Activated CD8-positive, alpha-beta memory T cell treated with anti-CD3 and anti-CD28 coated beads, Interleukin-2, amount 50 U/mL, for 1 hour (primary cell): ENCODE measurements at regions not wholly inside any gene's neighbourhood (a gene's known extent, or its start where the extent isn't known, plus 50 kb on each side); places are given as distances from the start of the nearest gene placed in this dataset.
"Not testable (repeated sequence)": the region's sequence is repeated elsewhere in the genome, so short reads cannot be mapped to it uniquely, and the experiment has no call there.

ENCODE experiments used
- DNase-seq: peaks from one replicate; pipeline ENCODE4 v3.0.0-alpha.2; 2020; ENCODE audit errors: extremely low read depth

DNA sequence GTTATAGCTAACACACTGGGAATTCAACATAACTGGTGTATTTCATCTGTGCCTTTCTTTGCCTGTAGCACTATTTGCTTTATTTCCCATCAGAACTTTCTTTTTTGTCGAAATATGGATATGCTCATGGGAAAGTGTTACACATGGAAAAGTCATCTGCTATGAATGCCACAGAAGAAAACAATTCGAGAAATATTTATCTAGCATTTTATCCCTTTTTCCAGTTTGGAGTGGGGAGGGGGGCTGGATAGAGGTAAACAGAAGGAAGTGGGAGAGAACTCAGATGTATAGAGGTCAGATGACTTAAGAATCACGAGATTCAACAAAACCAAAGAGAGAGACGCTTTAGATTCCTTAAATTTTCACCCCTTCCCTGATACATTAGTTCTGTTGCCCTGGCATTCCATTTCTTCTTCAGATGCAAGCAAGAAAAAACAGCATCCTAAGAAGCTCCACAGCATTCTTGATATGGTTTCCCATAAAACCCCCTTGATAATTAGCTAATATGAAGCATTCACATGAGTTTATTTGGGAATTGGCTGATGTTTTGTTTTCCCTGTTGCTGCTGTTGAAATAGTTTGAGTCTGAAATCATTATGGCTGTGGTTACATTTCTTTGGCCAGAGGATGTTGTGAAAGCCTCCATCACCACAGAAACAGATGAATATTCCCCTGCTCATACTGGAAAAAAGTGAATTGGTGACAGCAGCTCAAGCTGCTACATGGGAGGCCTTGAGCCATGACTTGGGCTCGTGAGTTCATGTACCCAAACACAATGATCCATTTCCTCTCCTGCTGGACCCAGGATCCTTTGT, 335.8 kb upstream of the DAB2 start:
- DNase-seq = no peak

DNA sequence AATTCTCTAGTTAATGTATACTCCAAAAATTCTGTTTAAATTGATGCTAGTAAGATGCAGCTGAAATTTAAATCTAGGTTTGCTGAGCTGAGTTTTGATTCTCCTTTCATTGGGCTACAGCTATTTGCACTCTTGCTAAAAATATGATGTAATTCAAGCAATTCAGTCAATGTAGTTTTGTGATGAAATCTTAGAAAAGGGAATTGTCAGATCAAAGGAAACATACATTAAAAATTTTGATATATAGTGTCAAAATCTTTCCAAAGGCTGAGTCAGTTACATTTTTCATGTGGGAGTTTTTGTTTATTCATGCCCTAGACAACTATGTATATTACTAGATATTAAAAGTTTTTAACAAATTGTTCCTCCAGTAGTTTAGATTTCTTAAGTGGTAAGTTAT, 334.9 kb upstream of the DAB2 start:
- DNase-seq = no peak

DNA sequence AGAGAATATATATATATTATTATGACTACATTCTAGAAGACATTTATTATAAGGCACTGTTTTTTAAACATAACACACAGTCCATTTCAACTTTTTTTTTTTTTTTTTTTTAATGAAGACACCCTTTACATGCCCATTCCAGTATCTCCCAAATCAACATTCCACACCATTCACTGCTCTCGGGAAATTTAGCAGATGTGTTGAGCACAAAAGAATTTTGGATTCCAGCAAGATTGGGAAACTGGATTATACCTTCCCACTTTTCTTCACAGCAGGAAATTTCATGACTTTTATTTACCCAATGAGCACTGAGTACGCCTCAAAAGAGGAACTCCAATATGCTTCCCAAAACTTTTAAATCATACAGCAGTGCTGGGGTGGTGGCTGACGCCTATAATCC, 333.6 kb upstream of the DAB2 start:
- no peak for DNase-seq

DNA sequence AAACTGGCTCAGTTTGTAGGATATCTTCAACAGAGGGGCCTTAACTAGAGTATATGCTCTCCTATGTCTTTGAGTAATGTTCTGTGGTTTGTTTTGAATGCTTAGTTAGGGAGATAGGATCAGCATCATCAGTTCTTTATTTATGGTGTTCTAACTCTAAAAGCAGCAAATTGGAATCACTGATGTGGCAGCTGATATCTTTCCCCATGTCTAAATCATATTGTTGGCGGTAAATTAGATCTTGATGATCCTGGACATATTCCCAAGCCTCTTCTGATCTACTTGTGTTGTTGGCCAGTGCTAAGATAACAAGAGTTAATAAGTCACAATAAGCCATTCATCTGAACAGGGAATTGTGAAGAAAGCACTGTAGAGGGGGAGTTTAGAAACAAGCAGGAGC, 332.4 kb upstream of the DAB2 start:
- DNase-seq = no peak

DNA sequence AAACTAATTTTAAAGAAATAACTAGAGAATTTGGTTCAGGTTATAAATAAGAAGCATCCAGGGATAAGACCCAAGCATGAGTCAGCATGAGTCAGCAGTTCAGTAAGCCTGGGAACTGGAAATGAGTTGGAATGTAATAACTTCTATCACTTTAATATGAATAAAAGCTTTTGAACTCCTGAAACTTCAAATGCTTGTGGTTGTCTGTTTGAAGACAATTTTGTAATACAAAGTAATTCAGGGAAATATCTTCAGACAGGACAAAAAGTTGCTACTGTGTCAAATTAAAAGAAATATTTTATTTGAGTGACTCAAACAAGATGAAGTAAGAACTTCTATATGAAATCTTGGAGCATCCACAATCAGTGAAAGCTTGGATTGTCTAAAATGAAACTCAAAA, 331.2 kb upstream of the DAB2 start:
- DNase-seq = no peak

DNA sequence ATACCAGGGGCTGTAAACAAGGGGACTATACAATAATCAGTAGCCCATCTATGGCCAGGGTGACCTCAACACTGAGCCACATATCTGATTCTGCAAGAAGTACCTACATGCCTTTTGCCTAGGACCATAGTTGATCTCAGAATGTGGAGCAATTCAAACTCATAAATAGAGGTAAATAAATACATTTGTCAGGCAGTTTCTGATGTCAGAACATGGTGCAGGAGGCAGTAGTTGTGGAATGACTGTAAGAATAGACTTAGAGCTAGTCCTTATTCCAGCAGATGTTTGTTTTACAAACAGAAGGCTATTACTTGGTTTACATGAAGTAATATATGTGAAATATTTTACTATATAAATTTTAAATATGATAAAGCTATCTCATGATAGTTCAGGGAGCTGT, 330.7 kb upstream of the DAB2 start:
- DNase-seq = no peak

DNA sequence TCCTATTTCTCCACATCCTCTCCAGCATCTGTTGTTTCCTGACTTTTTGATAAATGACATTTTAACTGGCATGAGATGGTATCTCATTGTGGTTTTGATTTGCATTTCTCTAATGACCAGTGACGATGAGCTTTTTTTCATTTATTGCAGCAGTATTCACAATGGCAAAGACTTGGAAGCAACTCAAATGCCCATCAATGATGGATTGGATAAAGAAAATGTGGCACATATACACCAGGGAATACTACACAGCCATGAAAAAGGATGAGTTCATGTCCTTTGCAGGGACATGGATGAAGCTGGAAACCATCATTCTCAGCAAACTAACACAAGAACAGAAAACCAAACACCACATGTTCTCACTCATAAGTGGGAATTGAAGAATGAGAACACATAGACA, 329.0 kb upstream of the DAB2 start:
- DNase-seq = not testable (repeated sequence)

DNA sequence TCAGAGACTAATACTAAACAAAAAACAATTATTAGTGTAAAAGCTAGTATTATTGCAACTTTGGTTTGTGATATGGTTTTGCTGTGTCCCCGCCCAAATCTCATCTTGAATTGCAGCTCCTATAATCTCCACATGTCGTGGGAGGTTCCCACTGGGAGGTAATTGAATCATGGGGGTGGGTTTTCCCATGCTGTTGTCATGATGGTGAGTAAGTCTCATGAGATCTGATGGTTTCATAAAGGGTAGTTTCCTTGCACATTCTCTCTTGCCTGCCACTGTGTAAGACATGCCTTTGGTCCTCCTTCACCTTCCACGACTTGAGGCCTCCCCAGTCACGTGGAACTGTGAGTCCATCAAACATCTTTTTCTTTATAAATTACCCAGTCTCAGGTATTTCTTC, 325.9 kb upstream of the DAB2 start:
- DNase-seq = no peak

DNA sequence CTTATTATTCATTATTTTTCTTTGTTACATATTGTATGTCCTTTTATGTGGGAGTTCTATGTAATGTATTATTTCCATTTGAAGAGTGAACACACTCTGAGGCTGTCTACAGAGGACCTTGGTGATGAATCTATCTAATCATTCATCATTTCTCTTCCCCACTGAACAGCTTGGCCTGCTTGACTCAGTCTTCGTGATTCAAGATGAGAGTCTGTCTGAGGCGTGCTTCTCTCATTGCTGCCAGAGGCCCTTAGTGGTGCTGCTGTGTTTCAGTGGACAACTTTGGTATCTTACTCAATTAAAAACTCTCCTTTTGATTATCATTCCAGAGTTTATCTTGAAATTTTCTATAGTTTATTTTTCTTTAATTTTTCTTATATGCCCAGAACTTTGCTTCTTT, 318.1 kb upstream of the DAB2 start:
- DNase-seq = no peak

DNA sequence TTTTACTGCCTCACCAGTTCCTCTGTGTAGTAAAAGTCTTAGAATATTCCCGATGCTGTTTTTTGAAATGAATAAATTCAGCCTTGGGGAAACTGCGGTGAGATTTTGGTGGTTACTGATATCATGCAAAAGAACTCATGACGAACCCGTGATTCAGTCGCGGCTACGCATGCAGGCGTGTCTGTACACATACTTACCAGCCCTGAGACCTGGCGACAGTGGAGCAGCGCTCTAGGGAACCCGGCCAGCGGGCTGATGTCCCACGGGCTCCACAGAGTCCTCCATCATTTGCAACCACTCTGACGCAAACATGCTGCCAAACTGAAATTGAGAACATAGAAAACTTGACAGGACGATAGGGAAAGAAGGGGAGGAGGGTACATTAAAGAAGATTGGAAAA, 315.6 kb upstream of the DAB2 start:
- no peak for DNase-seq

DNA sequence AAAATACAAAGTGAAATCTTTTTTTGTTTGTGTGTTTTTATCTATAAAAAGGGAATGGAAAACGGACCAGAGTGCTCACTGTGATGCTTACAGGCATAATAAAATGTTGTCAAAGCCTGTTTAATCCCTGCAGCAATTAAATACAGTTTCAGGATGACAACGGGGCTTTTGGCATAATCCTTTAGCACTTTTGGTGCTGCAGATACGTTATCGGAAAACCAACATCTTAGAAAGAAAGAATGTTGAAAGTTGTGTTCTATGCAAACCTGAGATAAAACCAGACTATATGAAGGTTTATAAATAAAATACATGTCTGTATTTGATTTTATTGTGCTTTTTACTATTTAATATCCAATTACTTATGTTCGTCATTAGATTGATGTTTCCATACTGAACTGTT, 307.4 kb upstream of the DAB2 start:
- no peak for DNase-seq

DNA sequence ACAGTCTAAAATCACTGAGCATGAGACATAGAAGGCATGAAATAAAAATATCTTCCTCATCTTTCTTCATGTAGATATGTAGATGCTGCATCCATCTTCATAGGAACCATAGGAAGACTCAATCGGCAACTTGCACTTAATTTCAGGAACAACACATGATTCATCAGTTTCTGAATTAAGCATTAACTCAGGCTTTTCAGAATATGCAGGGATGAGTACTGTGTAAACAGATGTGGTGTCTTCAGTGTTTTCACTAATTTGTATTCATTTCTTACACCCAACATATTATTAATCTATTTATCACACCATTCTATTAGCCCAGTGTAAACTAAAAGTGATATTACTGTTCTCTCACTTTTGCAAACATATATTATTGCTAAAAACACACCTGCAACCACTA, 305.9 kb upstream of the DAB2 start:
- DNase-seq = no peak

DNA sequence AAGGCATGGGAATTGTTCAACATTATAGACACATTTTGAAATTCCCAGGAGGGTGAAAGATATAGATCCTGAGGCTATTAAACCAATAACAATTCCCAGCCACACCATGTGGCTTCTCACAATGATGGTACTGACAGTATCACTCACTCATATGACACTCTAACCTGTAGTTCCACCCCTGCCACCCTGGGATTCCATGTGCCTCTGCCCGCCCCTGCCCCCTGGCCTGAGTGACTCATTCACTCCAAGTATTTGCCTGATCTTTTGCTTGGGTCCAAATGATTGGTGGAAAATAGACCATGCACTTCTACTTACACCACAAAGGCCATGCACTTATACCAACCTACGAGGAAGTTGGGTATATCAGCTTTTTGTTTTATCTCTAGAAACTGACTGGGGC, 305.2 kb upstream of the DAB2 start:
- no peak for DNase-seq

DNA sequence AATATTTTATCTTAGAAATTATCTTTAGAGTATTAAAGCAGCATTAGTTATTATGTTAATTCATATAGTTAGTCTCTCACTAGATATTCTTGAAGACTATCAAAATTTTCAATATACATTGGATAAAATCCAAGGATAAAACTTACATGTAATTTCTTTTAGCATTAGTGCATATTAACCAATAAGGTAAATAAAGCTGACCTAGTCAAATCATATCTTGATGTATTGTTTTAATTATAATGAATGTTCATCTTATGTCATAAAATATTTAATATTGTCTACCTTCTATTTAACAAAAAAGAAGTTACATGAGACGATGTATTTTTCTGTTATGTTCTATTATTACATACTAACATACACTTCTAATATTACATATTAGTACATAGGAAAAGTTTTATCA, 301.7 kb upstream of the DAB2 start:
- no peak for DNase-seq

DNA sequence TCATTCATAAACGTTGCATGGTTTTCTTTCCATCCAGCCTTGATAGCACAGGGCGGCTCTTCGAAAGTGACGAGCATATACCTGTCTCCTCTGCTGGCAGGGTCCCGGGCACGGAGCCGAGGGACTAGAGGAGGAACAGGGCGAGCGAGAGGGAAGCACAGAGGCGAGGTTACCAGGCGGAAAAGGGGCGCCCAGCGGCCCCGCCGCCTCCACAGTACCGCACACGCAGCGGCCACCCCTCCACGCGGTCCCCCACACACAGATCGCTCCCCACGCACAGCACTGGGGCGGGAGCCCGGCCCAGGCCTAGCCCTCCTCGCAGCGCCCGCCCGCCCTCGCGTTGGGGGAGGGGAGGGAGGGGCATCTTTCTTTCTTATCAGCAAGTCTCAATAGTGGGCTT, 296.6 kb upstream of the DAB2 start:
- DNase-seq = no peak

DNA sequence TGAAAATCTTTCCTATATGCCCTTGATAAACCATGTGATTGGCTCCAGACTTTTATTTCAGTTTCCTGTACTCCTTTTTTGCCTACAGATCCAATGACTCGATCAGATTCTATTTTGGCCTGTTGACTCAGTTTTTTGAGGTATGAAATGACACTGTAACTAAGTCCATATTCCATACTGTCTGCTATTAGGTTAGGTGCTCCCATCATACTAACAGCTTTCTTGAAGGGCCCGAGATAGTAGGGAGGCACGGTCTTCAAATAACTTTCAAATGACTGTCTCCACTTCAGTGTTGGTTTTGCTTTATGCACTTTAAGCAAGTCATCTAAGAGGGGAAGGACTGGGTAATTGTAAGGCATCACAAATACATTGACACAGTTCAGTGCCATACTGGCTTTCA, 295.4 kb upstream of the DAB2 start:
- no peak for DNase-seq

DNA sequence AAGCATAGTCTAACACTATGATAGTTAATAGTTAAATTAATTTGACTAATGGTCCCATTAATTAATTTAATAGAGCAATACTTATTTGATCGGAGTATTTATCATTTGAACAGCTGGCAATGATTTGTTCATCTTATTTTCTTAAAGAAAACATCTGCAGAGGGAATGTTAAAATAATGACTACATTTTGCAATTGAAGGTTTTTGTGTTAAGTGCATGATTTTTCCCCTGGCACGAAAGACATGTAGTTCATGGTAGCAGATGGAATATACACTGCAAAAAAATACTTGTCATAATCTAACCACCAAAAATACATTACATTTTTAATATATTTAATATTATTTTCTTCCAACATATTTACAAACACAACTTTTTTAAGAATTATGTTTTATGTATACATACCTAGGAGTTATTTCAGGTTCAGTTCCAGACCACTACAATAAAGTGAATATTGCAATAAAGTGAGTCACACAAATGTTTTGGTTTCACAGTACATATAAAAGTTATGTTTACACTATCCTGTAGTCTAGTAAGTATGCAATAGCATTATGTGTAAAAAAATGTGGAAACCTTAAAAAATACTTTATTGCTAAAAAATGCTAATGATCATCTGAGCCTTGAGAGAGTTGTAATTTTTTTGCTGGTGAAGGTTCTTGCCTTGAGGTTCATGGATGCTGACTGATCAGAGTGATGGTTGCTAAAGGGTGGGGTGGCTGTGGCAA, 292.6 kb upstream of the DAB2 start:
- DNase-seq = no peak

DNA sequence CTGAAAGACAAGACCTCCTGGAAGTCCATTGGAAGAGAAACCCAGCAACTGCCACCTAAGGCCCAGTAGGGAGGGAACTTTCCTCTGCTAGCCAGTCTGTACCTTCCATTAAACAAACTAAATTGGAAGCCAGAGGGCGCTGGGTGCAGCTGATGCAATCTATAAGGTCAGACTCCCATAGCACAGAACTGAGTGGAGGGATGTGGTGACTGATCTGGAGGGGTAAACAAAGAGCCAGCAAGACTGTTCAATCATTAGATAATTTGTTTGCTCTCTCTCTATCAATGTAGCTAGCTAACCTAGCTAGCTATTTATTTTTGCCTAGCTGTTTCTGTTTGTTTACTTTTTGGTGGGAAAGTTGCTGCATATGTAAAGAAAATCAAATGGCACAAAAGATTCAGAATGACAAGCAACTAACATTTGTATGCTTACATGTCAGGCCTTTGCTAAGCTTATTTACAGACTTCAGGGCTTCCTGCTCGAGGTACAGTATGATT, 291.8 kb upstream of the DAB2 start:
- DNase-seq = no peak

DNA sequence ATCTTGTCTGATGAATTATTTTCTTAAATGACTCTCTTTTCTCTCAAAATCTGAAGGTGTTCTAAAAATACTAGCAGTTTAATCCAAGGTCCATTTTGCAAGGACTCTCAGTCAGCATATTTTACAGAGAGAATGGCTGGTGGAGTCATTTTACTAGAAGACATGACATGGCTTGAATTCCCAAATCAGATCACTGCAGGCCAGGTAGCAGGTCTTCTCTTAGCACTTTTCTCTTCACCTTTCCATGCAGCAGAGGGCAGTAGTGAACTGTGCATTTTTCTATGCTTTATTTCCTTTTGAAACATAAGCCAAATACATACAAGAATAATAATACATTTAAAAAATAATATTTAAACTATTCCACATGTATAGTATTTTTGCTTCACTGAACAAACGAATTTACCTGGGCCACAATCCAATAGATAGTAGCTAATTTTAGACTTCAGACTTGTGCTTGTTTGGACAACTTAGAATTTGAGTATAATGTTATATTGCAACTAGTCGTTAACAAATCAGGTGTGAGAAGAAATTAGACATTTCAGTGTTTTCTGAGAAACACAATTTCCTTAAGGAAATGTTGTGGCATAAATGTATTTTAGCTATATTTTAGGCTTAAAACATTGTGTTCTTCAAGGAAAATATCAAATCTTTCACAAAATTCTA, 289.4 kb upstream of the DAB2 start:
- no peak for DNase-seq

DNA sequence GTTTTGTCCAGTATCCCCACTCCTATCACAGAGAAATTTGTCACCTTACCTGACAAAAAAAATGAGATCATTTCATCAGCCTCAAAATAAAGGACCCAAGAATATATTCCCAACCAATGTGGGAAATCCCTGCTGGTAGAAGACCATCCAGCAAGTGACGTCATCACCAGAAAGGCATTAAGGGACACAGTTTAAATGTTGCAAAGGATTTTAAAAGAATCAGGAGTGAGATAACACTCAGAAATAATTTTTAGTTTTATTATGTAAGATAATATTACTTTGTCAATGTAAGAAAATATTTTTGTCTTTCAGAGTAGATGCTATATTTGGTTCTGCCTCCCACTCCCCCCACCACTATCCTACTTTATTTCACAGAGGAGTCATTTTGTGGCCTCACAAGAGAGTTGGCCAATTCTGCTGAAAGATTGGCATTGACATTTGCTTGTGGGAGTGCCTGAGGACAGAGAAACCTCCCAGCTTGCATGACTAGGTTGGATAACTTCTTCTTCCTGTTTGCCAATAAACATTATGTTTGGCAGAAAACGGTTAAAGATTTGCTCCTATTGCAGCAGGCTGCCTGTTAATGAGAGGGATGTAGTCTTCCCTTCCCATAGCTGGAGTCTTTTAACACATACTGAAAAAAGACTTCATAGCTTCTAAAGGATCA, 288.6 kb upstream of the DAB2 start:
- no peak for DNase-seq

DNA sequence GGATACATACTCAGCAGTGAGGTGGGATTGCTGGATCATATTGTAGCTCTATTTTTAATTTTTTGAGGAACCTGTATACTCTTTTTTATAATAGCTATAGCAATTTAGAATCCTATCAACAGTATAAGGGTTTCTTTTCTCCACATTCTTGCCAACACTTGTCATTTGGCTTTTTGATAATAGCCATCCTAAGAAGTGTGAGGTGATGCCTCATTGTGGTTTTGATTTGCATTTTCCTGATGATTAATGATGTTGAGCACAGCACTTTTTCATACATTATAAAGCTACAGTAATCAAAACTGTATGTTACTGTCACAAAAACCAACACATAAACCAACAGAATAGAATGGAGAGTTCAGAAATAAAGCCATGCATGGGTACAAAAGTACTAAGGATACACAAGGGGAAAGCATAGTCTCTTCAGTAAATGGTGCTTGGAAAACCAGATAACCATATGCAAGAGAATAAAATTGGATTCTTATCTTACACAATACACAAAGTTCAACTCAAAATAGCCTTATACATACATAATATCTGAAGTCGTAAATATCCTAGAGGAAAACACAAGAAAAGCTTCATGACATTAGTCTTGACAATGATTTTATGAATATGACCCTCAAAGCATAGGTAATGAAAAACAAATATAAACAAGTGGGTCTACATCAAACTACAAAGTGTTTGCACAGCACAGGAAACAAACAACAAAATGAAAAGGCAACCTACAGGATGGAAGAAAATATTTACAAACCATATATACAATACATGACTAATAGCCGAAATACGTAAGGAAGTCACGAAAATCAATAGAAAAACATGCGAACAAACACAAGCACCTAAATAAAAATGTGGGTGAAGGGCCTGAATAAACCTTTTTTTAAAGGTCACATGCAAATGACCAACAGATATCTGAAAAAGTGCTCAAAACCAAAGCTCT, 287.8 kb upstream of the DAB2 start:
- no peak for DNase-seq
